ENCODE measurements at regions not wholly inside any gene's neighbourhood (a gene's known extent, or its start where the extent isn't known, plus 50 kb on each side); places are given as distances from the start of the nearest gene placed in this dataset.

DNA sequence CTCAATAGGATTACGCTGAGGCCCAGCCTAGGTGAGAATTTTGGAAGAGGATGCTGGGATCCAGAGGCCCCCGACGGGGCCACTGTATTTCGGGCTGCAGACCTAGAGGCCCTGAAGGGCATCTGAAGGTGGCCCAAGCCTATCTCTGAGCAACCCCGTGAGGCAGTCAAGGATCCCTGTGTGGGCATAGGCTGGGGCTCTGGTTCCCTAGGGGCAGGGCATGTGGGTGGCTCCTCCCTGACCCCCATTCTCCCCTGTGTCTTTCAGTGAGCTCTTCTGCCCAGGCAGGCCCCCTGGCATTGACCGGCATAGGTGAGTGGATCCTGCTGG is 216.0 kb downstream of the SNRPN start:
- TF ChIP-seq EZH2 (IDR thresholded peaks at IDR 0.05; ENCODE audit: insufficient read depth, poor library complexity, severe bottlenecking) (no peak), EZH2phosphoT487 (IDR thresholded peaks at IDR 0.05; ENCODE audit: insufficient read depth, low read depth) (no peak)
